ENCODE measurements at regions not wholly inside any gene's neighbourhood (a gene's known extent, or its start where the extent isn't known, plus 50 kb on each side); places are given as distances from the start of the nearest gene placed in this dataset.

DNA sequence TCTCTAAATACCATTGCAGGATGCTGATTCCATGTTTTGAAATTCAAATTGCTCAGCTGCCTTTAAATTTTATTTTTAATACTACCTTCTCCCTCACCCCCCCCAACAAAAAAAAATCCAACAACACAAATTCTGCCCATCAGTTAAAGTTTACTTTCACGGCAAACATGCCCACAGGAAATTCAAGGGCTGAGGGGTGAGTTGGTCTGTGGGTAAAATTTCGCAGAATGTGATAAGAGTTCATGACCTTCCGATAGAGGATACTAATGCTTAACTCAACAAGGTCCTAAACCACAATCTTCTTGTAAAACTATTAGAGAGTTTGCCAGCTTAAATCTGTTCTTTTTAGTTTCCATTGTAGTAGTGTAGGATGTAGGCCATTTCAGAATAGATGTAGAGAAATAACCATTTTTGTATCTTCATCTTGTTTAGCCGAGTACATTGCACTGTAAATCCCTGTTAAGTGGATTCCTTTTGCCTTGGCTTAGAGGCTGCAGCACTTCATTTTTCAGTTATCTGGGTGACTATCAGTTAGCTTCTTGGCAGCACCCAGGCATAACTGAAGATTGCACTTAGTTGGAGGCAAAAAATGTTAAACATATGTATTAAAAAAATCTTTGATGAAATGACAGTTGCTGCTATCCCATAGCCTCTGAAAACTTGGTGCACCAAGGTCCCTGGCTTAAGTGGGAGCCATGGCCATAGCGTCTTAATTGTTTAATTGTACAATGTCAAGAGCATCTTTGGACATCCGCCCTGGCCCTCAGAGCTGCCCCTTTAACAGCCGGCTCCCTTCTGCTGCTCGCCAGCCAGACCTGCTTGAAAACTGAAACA, 232.3 kb downstream of the HAUS1 start:
- no peak for DNase-seq (ENCODE audit: low read depth)
- TF ChIP-seq, protein P1, sequence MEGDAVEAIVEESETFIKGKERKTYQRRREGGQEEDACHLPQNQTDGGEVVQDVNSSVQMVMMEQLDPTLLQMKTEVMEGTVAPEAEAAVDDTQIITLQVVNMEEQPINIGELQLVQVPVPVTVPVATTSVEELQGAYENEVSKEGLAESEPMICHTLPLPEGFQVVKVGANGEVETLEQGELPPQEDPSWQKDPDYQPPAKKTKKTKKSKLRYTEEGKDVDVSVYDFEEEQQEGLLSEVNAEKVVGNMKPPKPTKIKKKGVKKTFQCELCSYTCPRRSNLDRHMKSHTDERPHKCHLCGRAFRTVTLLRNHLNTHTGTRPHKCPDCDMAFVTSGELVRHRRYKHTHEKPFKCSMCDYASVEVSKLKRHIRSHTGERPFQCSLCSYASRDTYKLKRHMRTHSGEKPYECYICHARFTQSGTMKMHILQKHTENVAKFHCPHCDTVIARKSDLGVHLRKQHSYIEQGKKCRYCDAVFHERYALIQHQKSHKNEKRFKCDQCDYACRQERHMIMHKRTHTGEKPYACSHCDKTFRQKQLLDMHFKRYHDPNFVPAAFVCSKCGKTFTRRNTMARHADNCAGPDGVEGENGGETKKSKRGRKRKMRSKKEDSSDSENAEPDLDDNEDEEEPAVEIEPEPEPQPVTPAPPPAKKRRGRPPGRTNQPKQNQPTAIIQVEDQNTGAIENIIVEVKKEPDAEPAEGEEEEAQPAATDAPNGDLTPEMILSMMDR (conservative IDR thresholded peaks at IDR 0.05; ENCODE audit: control insufficient read depth, insufficient read depth, low read depth, low read length) = no peak
- H3K4me3 ChIP-seq (ENCODE audit: control insufficient read depth, low read depth, low read length) = no peak overlapping the region

GRCh38 chr18:46337271-46337670, 233.1 kb downstream of the HAUS1 start:
- TF ChIP-seq, protein P1 (conservative IDR thresholded peaks at IDR 0.05; ENCODE audit: control insufficient read depth, insufficient read depth, low read depth, low read length) = no peak
- no peak for DNase-seq (ENCODE audit: low read depth)
- no peak overlapping the region for H3K4me3 ChIP-seq (ENCODE audit: control insufficient read depth, low read depth, low read length)

GRCh38 chr18:46338205-46338604, 234.0 kb downstream of the HAUS1 start:
- no peak overlapping the region for H3K4me3 ChIP-seq (ENCODE audit: control insufficient read depth, low read depth, low read length)
- DNase-seq (ENCODE audit: low read depth) = no peak
- TF ChIP-seq, protein P1 (conservative IDR thresholded peaks at IDR 0.05; ENCODE audit: control insufficient read depth, insufficient read depth, low read depth, low read length) = no peak

DNA sequence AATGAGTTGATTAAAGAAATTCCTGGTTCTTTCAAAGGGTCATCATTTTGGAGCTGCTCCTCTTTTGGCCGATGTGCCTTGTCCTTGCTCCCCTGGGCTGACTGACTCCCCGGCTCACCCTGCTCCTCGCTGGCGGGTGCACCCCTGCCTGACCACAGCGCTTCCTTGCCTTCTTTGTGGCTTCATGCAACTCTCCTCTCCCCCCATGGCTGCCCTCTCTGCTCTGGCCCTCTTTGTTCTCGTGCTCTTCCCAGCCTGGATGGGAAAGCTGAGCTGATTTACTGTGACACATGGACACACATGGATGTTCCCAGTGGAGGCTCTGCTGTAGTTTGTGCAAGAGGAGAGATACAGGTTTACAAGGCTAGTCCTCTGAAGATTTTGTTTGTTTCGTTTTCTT, 234.6 kb downstream of the HAUS1 start:
- DNase-seq (ENCODE audit: low read depth) = no peak
- no peak overlapping the region for H3K4me3 ChIP-seq (ENCODE audit: control insufficient read depth, low read depth, low read length)
- TF ChIP-seq, protein P1 (conservative IDR thresholded peaks at IDR 0.05; ENCODE audit: control insufficient read depth, insufficient read depth, low read depth, low read length) = no peak

GRCh38 chr18:46340716-46341115, 236.5 kb downstream of the HAUS1 start:
- no peak for DNase-seq (ENCODE audit: low read depth)
- H3K4me3 ChIP-seq (ENCODE audit: control insufficient read depth, low read depth, low read length) = no peak overlapping the region
- TF ChIP-seq, protein P1 (conservative IDR thresholded peaks at IDR 0.05; ENCODE audit: control insufficient read depth, insufficient read depth, low read depth, low read length) = no peak

DNA sequence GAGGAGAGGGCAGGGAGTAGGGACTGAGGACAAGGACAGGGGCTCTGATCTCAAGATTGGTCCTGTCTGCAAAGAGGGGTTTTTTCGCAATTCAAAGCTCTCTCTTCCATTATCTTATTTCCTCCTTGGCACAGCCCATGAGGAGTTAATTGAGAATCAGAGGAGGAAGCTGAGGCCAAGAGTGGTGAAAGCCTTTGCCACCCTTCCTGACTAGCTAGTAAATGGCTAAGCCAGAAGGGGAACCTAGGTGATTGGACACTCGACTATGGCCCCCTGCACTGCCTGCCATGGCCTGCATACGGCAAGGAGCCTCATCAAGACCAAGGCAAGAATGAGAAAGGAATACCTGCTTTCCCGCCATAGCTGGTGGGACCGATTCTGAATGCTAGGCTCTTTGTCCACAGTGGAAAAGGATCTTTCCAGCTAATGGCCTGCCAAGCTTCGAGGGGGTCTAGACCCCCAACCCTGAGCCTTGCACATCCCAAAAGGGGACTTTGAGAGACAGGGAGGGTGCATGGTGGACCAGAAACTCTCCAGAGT, 237.9 kb downstream of the HAUS1 start:
- H3K4me3 ChIP-seq (ENCODE audit: control insufficient read depth, low read depth, low read length) = no peak overlapping the region
- DNase-seq (ENCODE audit: low read depth) = no peak
- TF ChIP-seq, protein P1 (conservative IDR thresholded peaks at IDR 0.05; ENCODE audit: control insufficient read depth, insufficient read depth, low read depth, low read length) = no peak
